Smooth muscle cell (in vitro differentiated cells): ENCODE measurements at regions not wholly inside any gene's neighbourhood (a gene's known extent, or its start where the extent isn't known, plus 50 kb on each side); places are given as distances from the start of the nearest gene placed in this dataset.

Experiments
- DNase-seq: peaks from one replicate; lab custom pipeline; 2025; ENCODE audit not compliant: unreplicated experiment; lab: John Stamatoyannopoulos, UW
- H2AFZ ChIP-seq: fragments of 200-600 bp; sonication (generic); 2 replicates; pipeline ENCODE4 v1.6.0; 2016; ENCODE audit warnings: antibody characterized with exemption, low read depth, mild to moderate bottlenecking
- H3F3A ChIP-seq: fragments of 200-600 bp; sonication (generic); 2 replicates; pipeline ENCODE4 v1.6.0; 2017; ENCODE audit warnings: antibody characterized with exemption, low read depth
- H3K27ac ChIP-seq: fragments of 200-600 bp; sonication (generic); 2 replicates; pipeline ENCODE4 v1.5.1; 2016; ENCODE audit warnings: low read depth, mild to moderate bottlenecking
- H3K27me3 ChIP-seq: fragments of 200-600 bp; sonication (generic); 2 replicates; pipeline ENCODE4 v1.6.1; 2016; ENCODE audit warnings: low read depth, mild to moderate bottlenecking
- H3K36me3 ChIP-seq: fragments of 200-600 bp; sonication (generic); 2 replicates; pipeline ENCODE4 v1.5.1; 2016; ENCODE audit warnings: low read depth
- H3K4me1 ChIP-seq: fragments of 200-600 bp; sonication (generic); 2 replicates; pipeline ENCODE4 v1.5.1; 2016; ENCODE audit warnings: low read depth
- H3K4me2 ChIP-seq: fragments of 200-600 bp; sonication (generic); 2 replicates; pipeline ENCODE4 v1.6.0; 2016; ENCODE audit warnings: mild to moderate bottlenecking
- H3K4me3 ChIP-seq: fragments of 200-600 bp; sonication (generic); 2 replicates; pipeline ENCODE4 v1.5.1; 2016; ENCODE audit warnings: mild to moderate bottlenecking
- H3K79me2 ChIP-seq: fragments of 200-600 bp; sonication (generic); 2 replicates; pipeline ENCODE4 v1.6.0; 2016; ENCODE audit warnings: low read depth, mild to moderate bottlenecking
- H3K9ac ChIP-seq: fragments of 200-600 bp; sonication (generic); 2 replicates; pipeline ENCODE4 v1.6.0; 2016; ENCODE audit warnings: low read depth
- H3K9me3 ChIP-seq: fragments of 200-600 bp; sonication (generic); replicated peaks from 2 replicates; pipeline ENCODE4 v1.5.1; 2016; ENCODE audit warnings: low read depth
- H4K20me1 ChIP-seq: fragments of 200-600 bp; sonication (generic); 2 replicates; pipeline ENCODE4 v1.6.0; 2016; ENCODE audit warnings: low read depth
- CTCF ChIP-seq: fragments of 200-600 bp; sonication (generic); IDR thresholded peaks from 2 replicates; pipeline ENCODE4 v1.5.1; 2017; ENCODE audit warnings: borderline replicate concordance, mild to moderate bottlenecking, antibody characterized with exemption; ENCODE audit not compliant: insufficient read depth, poor library complexity, severe bottlenecking
- WGBS: methylation state at CpG from one replicate; pipeline ENCODE4 v1.1.7; 2016; ENCODE audit warnings: low lambda C conversion rate; 5-methylcytosine and 5-hydroxymethylcytosine counted together

DNA sequence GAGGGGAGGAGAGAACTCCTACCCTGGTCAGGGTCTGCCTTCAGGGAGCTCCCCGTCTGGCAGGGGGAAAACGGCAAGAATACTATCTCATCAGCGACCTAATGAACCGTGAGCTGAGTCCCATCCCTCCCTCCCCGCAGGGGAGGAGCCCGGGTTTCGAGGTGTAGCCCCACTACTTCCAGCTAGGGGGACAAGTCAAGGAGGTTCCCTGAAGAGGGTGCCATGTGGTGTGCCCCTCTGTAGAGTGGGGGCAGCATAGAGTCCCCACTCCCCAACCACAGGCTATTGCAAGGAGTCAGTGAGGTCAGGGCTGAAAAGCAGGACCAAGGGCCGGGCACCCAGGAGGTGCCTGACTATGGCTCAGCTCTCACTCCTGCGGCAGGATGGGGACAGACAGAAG is 50.9 kb upstream of the RXRA start:
- Histone ChIP-seq H3K4me1 (no peaks in the 10 kb centered on the region), H3K27me3 (no peaks in the 10 kb centered on the region), H3K79me2 (no peaks in the 10 kb centered on the region), H3K4me2 (no peak overlapping the region), H2AFZ (no peak overlapping the region), H3K4me3 (no peak overlapping the region), H3F3A (no peaks in the 10 kb centered on the region), H3K36me3 (no peaks in the 10 kb centered on the region), H3K27ac (no peak overlapping the region), H4K20me1 (no peaks in the 10 kb centered on the region), H3K9ac (no peak overlapping the region), H3K9me3 (no peaks in the 10 kb centered on the region)
- no peak for TF ChIP-seq CTCF
- DNase-seq: no peak
- 75% methylated on average over 9 of the region's 9 CpGs for WGBS

DNA sequence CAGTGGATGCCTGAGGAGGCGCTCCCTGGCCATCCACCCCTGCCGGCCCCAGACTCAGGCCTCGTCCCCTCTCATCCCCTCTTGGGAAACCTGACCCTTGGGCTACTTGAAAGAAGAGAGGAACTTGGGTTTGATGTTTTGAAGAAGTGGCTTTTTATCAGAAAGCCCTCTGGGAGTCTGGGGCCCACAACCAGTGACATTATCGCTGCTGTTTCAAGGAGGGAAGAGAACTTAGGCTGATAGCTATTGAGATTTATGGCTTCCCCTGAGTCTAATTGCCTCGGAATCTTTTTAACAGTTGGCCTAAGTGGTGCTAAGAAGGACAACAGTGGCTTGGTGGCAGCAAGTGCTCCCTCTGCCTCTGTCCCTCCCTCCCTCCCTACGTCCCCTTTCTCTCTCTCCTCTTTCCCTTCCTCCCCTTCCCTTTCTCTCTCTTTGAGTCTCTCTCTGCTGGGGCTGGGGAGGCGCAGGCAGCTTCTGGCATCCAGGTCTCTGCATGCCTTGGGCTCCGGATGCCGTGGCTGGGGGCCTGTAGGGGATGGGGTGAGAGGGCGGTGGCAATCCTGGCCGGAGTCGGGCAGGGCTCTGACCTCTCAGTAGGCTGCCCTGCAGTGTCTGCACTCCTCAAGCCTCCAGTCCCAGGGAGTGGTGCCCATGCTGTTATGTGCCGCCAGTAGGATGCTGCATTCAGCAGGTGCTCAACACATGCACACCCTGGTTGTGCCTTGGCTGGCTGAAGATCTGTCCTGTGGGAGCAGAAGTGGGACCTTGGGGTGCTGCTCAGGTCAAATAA is 49.6 kb upstream of the RXRA start:
- H3K9me3 ChIP-seq: no peaks in the 10 kb centered on the region
- H3K36me3 ChIP-seq: no peaks in the 10 kb centered on the region
- no peak overlapping the region for H3K4me3 ChIP-seq
- H3K27me3 ChIP-seq: no peaks in the 10 kb centered on the region
- TF ChIP-seq CTCF: no peak
- 48% methylated on average over 9 of the region's 13 CpGs for WGBS
- no peak for DNase-seq
- no peak overlapping the region for H3K9ac ChIP-seq
- no peaks in the 10 kb centered on the region for H4K20me1 ChIP-seq
- no peaks in the 10 kb centered on the region for H3F3A ChIP-seq
- no peak overlapping the region for H2AFZ ChIP-seq
- no peak overlapping the region for H3K27ac ChIP-seq
- no peaks in the 10 kb centered on the region for H3K4me1 ChIP-seq
- no peaks in the 10 kb centered on the region for H3K79me2 ChIP-seq
- H3K4me2 ChIP-seq: no peak overlapping the region
